ENCODE measurements at regions not wholly inside any gene's neighbourhood (a gene's known extent, or its start where the extent isn't known, plus 50 kb on each side); places are given as distances from the start of the nearest gene placed in this dataset.

GRCh38 chr6:114608091-114608490, 265.3 kb upstream of the HS3ST5 start:
- DNase-seq, result no peak

DNA sequence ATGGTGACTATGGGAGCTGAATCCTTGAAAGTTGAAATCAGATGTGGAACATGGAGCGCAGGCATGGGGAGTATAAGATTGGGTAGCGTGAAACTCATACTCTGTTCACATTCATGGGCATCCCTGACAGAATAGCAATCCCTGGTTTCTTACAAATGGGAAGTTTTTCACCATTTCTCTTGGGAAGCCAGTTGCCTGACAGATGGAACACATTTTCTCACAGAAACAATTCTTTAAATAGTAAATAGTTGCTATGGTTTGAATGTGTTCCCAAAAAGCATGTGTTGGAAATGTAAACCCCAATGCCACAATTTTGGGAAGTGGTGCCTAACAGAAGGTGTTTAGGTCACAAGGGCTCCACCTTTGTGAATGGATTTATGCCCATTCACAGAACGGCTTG, 262.8 kb upstream of the HS3ST5 start:
- DNase-seq, result no peak

GRCh38 chr6:114600381-114600780, 257.6 kb upstream of the HS3ST5 start:
- DNase-seq, result no peak

DNA sequence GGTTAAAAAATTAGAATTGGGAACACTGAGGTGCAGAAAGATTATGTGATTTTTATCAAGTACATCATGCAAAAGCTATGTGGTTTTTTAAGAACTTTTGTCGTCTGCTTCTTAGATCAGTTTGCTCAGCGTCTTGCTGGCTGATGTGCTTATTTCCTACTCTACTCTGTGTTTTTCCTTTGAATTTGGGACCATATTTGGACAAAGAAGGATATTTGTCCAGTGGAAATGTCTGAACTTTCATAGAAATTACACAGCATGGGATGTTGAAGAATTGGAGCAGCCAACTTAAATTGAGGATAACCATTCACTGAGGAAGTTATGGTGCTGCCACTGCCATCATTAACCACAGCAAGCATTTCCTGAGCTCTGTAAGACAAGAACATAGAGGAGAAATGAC, 252.8 kb upstream of the HS3ST5 start:
- DNase-seq, result no peak

- DNase-seq, result no peak
These were observed 252.4 kb upstream of the HS3ST5 start for GRCh38 chr6:114595186-114595585.

DNA sequence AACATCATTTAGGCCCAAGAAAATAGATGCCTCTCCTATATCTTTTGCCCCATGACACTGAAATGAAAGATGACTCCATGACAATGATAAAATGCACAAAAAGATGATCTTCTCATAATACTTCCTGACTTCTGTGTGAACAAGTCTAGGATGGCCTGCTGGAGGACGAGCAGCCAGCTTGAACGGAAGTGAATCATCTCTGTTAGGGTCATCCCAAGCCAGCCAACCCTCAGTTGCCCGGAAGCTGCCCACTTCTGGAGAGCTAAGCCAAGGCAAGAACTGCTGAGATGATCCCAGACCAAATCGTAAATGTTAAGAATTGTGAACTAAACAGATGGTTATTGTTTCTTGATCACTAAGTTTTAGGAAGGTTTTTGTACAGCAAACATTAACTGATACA, 249.7 kb upstream of the HS3ST5 start:
- DNase-seq, result no peak

DNA sequence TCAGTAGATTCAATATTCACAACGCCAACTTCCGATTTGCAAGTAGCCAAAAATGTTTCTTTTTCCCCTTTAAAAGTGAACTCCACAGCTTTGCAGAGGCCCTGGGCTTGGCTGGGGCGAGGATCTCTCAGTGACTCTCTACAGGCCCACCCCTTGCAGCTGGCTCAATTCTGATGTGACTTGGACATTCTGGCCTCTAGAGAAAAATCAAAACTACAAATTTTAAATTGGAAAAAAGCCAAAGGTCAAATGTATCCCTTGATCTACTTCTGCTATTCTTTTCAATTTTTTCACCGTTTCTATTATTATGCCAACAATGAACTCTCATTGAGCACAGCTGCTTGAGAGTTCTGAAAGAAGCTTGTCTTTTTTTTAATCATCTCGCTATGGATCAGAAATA, 245.9 kb upstream of the HS3ST5 start:
- no peak for DNase-seq

DNA sequence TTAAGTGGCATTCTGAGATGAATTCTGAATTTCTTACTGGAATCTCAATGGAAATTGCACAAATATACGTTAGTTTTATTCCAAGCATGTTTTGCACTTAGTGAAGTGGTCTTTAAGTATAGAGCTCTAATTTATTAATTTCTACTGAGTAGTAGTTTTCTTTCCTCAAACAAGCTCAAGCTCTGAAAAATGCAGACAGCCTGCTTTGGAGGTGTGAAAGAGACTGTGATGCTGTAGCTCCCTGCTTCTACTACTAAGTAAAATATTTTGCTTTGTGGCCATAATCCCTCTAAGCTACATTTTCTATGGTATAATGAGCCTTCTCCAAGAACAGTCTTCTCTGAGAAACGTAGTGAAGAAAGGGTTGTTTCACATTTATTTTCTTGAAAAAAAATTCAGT, 243.5 kb upstream of the HS3ST5 start:
- no peak for DNase-seq

- no peak for DNase-seq
These were observed 238.5 kb upstream of the HS3ST5 start for GRCh38 chr6:114581293-114581692.

- DNase-seq, result no peak
These were observed 238.1 kb upstream of the HS3ST5 start for GRCh38 chr6:114580882-114581281.

DNA sequence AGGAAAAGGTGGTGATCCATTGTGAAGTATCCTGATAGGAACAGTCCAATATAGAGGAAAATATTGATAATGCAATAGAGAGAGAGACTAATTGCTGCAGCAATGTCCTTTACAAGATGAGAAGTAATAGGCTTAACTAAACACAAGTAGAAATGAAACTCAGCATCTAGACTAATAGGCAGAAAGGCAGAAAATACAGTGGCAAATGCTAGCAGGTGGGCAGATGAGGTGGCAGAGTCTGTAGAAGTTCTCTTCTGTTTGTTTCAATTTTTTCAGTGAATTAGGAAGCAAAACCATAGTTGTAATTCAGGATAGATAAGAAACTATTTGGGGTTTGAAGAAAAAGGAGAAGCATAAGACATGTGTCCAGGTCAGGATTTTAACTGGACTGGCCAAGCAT, 236.7 kb upstream of the HS3ST5 start:
- no peak for DNase-seq

- no peak for DNase-seq
These were observed 234.3 kb upstream of the HS3ST5 start for GRCh38 chr6:114577109-114577508.

DNA sequence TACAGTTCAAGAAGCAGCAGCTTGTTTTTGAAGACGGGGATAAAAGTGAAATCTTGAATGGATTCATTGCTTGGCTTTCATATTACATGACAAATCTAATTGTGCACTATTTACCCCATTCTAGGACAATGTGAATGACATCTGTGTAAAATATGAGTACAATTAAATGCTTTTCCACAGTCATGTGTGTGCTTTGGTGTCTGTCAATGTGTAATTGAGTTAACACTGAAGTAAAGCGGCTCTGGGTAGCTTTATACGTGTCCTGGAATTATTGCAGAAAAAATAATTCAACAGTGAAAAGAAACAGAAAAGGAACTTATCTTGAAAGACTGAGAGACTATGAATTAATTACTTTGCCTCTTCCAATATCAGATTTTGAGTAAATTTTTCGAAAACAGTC, 233.5 kb upstream of the HS3ST5 start:
- DNase-seq, result no peak

GRCh38 chr6:114569669-114570068, 226.8 kb upstream of the HS3ST5 start:
- no peak for DNase-seq

GRCh38 chr6:114564302-114564933, 221.6 kb upstream of the HS3ST5 start:
- no peak for DNase-seq

GRCh38 chr6:114559419-114559818, 216.6 kb upstream of the HS3ST5 start:
- no peak for DNase-seq

GRCh38 chr6:114558153-114558552, 215.3 kb upstream of the HS3ST5 start:
- DNase-seq, result no peak

DNA sequence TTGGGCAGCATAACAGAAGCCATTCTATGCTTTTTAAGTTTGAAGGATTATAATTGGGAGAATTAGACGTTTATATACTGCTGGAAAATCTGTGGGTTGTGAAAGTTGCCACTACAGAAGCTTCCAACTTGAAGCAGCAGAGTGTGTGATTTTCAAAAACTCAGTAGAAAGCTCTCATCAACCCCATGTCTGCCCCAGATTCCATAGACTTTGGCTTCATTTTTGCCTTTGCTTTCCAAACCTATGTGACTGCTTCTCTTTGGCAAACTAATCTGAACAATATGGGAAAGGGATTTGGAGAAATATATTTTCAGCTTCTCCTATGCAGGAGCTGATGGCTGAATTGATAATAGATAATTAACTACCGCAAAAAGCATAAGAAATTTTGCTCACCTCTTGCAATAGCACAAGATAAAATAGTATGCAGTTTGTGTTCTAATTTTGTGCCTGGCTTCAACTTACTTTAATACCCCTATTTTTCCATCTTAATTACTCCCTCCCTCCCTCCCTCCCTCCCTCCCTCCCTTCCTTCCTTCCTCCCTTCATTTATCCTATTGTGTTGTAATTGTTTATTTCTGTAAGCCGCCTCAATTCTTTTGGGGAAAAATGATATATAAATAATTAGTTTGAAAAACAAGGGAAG, 214.1 kb upstream of the HS3ST5 start:
- DNase-seq, result no peak

GRCh38 chr6:114550316-114550715, 207.5 kb upstream of the HS3ST5 start:
- no peak for DNase-seq

DNA sequence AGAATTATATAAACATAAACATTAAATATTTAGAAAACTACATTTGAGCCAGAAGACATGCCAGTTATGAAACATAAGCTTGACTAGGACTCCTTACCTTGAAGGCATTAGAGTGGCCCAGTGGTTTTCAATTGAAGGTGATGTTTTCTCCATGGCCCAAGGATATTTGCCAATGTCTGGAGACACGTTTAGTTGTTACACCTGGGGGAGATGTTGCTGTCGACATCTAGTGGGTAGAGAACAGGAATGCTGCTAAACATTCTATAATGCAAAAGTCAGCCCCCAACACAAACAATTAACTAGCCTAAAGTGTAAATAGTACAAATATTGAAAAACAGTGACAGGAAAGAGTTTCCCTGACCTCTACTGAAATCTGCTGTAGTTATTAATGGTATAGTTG, 200.9 kb upstream of the HS3ST5 start:
- no peak for DNase-seq

GRCh38 chr6:114541794-114542193, 199.0 kb upstream of the HS3ST5 start:
- no peak for DNase-seq

DNA sequence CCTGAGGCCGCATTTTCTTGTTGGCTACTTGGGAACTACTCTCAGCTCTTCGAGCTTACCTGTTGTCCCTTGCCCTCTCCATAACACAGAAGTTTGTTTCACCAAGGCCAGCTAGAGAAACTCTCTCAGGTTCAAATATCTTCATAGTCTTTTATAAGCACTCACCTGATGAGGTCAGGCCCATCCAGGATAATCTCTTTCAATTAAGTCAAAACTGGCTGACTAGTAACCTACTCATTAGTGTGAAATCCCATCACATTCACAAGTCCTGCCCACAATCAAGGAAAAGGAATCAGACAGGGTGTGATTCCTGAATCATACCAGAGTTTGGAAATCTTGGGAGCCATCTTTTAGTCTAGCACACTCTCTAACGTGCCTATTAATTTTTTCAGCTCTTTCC, 195.2 kb upstream of the HS3ST5 start:
- no peak for DNase-seq

GRCh38 chr6:114534813-114535212, 192.0 kb upstream of the HS3ST5 start:
- DNase-seq, result no peak

DNA sequence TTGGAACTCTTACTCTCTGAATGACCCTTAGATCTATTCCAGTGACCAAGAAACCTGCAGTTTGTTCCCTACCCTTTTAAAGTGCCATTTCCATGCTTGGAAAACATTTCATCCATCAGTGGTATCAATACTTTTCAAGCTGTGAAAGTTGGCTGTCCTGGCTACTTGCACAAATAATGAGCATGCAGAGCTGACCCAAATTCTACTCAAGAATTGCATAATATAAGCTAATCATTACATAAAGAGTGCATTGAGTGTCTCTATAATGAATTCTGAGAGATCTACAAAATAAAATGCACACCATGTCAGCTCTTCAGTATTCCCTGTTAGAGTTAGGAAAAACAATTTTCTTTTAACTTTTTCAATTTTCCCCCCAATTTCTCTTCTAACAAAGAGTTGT, 181.3 kb upstream of the HS3ST5 start:
- no peak for DNase-seq

DNA sequence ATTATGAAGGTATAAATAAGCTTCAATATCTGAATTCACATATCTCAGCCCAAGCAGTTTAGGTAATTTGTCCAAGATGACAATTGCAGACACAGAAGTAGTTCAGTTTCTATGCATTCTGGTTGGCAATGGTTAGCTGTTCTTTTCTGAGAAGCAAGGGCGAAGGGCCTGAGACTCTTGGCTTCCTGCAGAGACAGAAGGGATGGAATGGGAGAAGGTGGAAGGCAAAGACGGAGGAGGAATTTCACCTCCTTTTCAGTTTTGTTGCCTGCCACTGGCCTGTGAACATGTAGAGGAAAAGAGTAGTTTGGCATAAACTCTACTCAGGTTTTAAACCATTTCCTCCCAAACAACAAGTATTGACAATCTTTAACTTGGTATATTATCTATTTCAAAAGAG, 180.7 kb upstream of the HS3ST5 start:
- DNase-seq, result no peak
